Esophagus squamous epithelium (tissue), 5 donors: ENCODE measurements at regions not wholly inside any gene's neighbourhood (a gene's known extent, or its start where the extent isn't known, plus 50 kb on each side); places are given as distances from the start of the nearest gene placed in this dataset.

Source experiments
- DNase-seq: peaks from one replicate; lab custom pipeline; 2025; lab: John Stamatoyannopoulos, UW
- H3K27ac ChIP-seq, 4 donors: fragments of 200-600 bp; sonication (generic); one replicate each; pipeline ENCODE4 v1.5.1; 2016 to 2019; ENCODE audit warnings: mild to moderate bottlenecking in 1 of 4
- H3K27me3 ChIP-seq, 4 donors: fragments of 200-600 bp; sonication (generic); 1 replicate in 3 of 4; 2 replicates in 1 of 4; pipeline versions ENCODE4 v1.5.1 to v1.6.0; 2017 to 2021; ENCODE audit warnings: antibody characterized with exemption in 1 of 4
- H3K36me3 ChIP-seq, 3 donors: fragments of 200-600 bp; sonication (generic); one replicate each; pipeline ENCODE4 v1.5.1; 2016 to 2019
- H3K4me1 ChIP-seq, 3 donors: fragments of 200-600 bp; sonication (generic); one replicate each; pipeline ENCODE4 v1.5.1; 2017 to 2019
- H3K4me3 ChIP-seq, 4 donors: fragments of 200-600 bp; sonication (generic); 1 replicate in 3 of 4; 2 replicates in 1 of 4; pipeline ENCODE4 v1.5.1; 2016 to 2019; ENCODE audit warnings: mild to moderate bottlenecking in 2 of 4, moderate library complexity in 1 of 4
- H3K9me3 ChIP-seq, 3 donors: fragments of 200-600 bp; sonication (generic); one replicate each; pipeline ENCODE4 v1.5.1; 2016 to 2019
- CTCF ChIP-seq, 6 experiments: fragments of 450-650 bp in 4 of 6; fragments of 200-600 bp in 2 of 6; sonication (generic) in 2 of 6; IDR thresholded peaks; one replicate each; pipeline ENCODE4 v1.5.1; 2016 to 2019; ENCODE audit warnings: antibody characterized with exemption in 6 of 6, mild to moderate bottlenecking in 4 of 6, moderate library complexity in 4 of 6
- POLR2A ChIP-seq, 4 donors: fragments of 450-650 bp; IDR thresholded peaks; one replicate each; pipeline ENCODE4 v1.6.1; 2017; ENCODE audit warnings: antibody characterized with exemption in 4 of 4, mild to moderate bottlenecking in 4 of 4, moderate library complexity in 3 of 4
- WGBS, 2 donors: methylation state at CpG; one replicate each; pipeline ENCODE4 v1.1.5; 2018; 5-methylcytosine and 5-hydroxymethylcytosine counted together
- intact Hi-C: fragments of 100-400 bp; cut with DNase I; formaldehyde crosslinking; loops from one replicate; pipeline ENCODE4 v1.15.0; 2022
- donor health status: DM: yes; HTN: yes; CAD: no.

GRCh38 chr14:49058511-49058910 lies 527.7 kb downstream of the RPS29 start:
- intact Hi-C loops, result no loop called here
- no peak for DNase-seq
- Histone ChIP-seq H3K27me3 (no peaks in the 10 kb centered on the region), H3K27ac (no peak overlapping the region), H3K36me3 (no peaks in the 10 kb centered on the region), H3K4me3 (no peak overlapping the region), H3K9me3 (no peaks in the 10 kb centered on the region), H3K4me1 (no peaks in the 10 kb centered on the region)
- 44 to 48% methylated on average over 1 of the region's 1 CpG for WGBS, 2 donors
- TF ChIP-seq POLR2A (IDR thresholded peaks at IDR 0.05) (no peak), CTCF (IDR thresholded peaks at IDR 0.05) (no peak)

GRCh38 chr14:49057838-49058510 lies 528.2 kb downstream of the RPS29 start:
- no peaks in the 10 kb centered on the region for H3K4me1 ChIP-seq
- H3K27ac ChIP-seq, result no peak overlapping the region
- H3K27me3 ChIP-seq, result no peaks in the 10 kb centered on the region
- DNase-seq, result no peak
- no peaks in the 10 kb centered on the region for H3K36me3 ChIP-seq
- TF ChIP-seq POLR2A (IDR thresholded peaks at IDR 0.05), result no peak
- no peak for TF ChIP-seq CTCF (IDR thresholded peaks at IDR 0.05)
- H3K9me3 ChIP-seq, result no peaks in the 10 kb centered on the region
- intact Hi-C loops, result no loop called here
- WGBS, 2 donors, result 30 to 43% methylated on average over 1 of the region's 1 CpG
- no peak overlapping the region for H3K4me3 ChIP-seq

- no peak for TF ChIP-seq POLR2A (IDR thresholded peaks at IDR 0.05)
- TF ChIP-seq CTCF (IDR thresholded peaks at IDR 0.05), result no peak
- no peaks in the 10 kb centered on the region for H3K36me3 ChIP-seq
- H3K27ac ChIP-seq, result no peak overlapping the region
- no peaks in the 10 kb centered on the region for H3K27me3 ChIP-seq
- H3K4me3 ChIP-seq, result no peak overlapping the region
- DNase-seq, result no peak
- H3K4me1 ChIP-seq, result no peaks in the 10 kb centered on the region
- 34 to 40% methylated on average over 1 of the region's 1 CpG for WGBS, 2 donors
- no peaks in the 10 kb centered on the region for H3K9me3 ChIP-seq
- intact Hi-C loops, result no loop called here
Measured at GRCh38 chr14:49056021-49056420, 530.2 kb downstream of the RPS29 start.

- Histone ChIP-seq H3K4me3 (no peak overlapping the region), H3K9me3 (no peaks in the 10 kb centered on the region), H3K27me3 (no peaks in the 10 kb centered on the region), H3K36me3 (no peaks in the 10 kb centered on the region), H3K27ac (no peak overlapping the region), H3K4me1 (no peaks in the 10 kb centered on the region)
- no peak for DNase-seq
- WGBS, 2 donors, result 42 to 67% methylated on average over 2 of the region's 2 CpGs
- TF ChIP-seq CTCF (IDR thresholded peaks at IDR 0.05) (no peak), POLR2A (IDR thresholded peaks at IDR 0.05) (no peak)
- intact Hi-C loops, result no loop called here
Measured at GRCh38 chr14:49052521-49052920, 533.7 kb downstream of the RPS29 start.

- no peak overlapping the region for H3K4me3 ChIP-seq
Measured at GRCh38 chr14:49051328-49052060, 534.7 kb downstream of the RPS29 start.

More at GRCh38 chr14:49051328-49052060, 534.7 kb downstream of the RPS29 start:
- no peaks in the 10 kb centered on the region for H3K27me3 ChIP-seq
- WGBS, 2 donors, result 57 to 63% methylated on average over 3 of the region's 4 CpGs
- no peaks in the 10 kb centered on the region for H3K9me3 ChIP-seq
- TF ChIP-seq POLR2A (IDR thresholded peaks at IDR 0.05), result no peak
- TF ChIP-seq CTCF (IDR thresholded peaks at IDR 0.05), result no peak
- intact Hi-C loops, result no loop called here
- H3K27ac ChIP-seq, result no peak overlapping the region
- no peaks in the 10 kb centered on the region for H3K36me3 ChIP-seq
- DNase-seq, result no peak
- H3K4me1 ChIP-seq, result no peaks in the 10 kb centered on the region
